ENCODE measurements at regions not wholly inside any gene's neighbourhood (a gene's known extent, or its start where the extent isn't known, plus 50 kb on each side); places are given as distances from the start of the nearest gene placed in this dataset.

- no peak for TF ChIP-seq EZH2 (IDR thresholded peaks at IDR 0.05)
- no peak for TF ChIP-seq ELF1 (IDR thresholded peaks at IDR 0.05; ENCODE audit: borderline replicate concordance, low read depth)
- TF ChIP-seq CTCF (IDR thresholded peaks at IDR 0.05 in 2 of 3, conservative IDR thresholded peaks at IDR 0.05 in 1 of 3; ENCODE audit: borderline replicate concordance in 1 of 3, insufficient read depth in 1 of 3, low read depth in 2 of 3, low read length in 2 of 3): no peak
- no peak for TF ChIP-seq POLR2AphosphoS5 (IDR thresholded peaks at IDR 0.05; ENCODE audit: low read depth, low read length)
These were observed 59.9 kb upstream of the ADAMTS9 start for GRCh38 chr3:64747679-64748078.
